Tibial nerve (tissue), 3 donors: ENCODE measurements at regions not wholly inside any gene's neighbourhood (a gene's known extent, or its start where the extent isn't known, plus 50 kb on each side); places are given as distances from the start of the nearest gene placed in this dataset.

Experiments used
- POLR2A ChIP-seq, 2 donors: fragments of 450-650 bp; IDR thresholded peaks; one replicate each; pipeline ENCODE4 v1.6.1; 2017; ENCODE audit warnings: antibody characterized with exemption in 2 of 2, mild to moderate bottlenecking in 2 of 2, moderate library complexity in 2 of 2
- TF ChIP-seq, protein P1 (sequence below), 5 experiments: fragments of 200-600 bp in 3 of 5; fragments of 450-650 bp in 2 of 5; sonication (generic) in 3 of 5; IDR thresholded peaks; one replicate each; pipeline ENCODE4 v1.5.1; 2016 to 2019; ENCODE audit warnings: antibody characterized with exemption in 5 of 5, mild to moderate bottlenecking in 3 of 5, moderate library complexity in 2 of 5

DNA sequence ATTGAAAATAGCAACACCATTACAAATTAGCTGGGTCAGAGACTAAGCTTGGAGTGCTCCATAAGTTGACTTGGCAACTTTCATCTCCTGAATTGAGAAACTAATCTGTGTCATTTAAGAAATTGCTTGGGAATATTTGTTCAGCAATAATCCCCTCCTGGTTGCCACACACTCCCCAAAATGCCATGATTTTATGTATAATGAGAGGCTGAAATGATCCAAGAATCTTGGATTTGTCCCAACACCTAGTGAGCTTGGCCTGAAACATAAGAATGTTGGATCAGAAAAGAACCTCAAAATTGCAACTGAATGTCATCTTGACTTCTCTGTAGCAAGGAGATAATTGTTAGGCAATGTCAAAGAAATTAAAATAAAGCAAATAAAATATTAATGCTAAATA lies 805.9 kb upstream of the ADAMTS5 start:
- TF ChIP-seq, protein P1, sequence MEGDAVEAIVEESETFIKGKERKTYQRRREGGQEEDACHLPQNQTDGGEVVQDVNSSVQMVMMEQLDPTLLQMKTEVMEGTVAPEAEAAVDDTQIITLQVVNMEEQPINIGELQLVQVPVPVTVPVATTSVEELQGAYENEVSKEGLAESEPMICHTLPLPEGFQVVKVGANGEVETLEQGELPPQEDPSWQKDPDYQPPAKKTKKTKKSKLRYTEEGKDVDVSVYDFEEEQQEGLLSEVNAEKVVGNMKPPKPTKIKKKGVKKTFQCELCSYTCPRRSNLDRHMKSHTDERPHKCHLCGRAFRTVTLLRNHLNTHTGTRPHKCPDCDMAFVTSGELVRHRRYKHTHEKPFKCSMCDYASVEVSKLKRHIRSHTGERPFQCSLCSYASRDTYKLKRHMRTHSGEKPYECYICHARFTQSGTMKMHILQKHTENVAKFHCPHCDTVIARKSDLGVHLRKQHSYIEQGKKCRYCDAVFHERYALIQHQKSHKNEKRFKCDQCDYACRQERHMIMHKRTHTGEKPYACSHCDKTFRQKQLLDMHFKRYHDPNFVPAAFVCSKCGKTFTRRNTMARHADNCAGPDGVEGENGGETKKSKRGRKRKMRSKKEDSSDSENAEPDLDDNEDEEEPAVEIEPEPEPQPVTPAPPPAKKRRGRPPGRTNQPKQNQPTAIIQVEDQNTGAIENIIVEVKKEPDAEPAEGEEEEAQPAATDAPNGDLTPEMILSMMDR (IDR thresholded peaks at IDR 0.05): no peak
- TF ChIP-seq POLR2A (IDR thresholded peaks at IDR 0.05): no peak
